WTC11 (cell line): ENCODE measurements at regions not wholly inside any gene's neighbourhood (a gene's known extent, or its start where the extent isn't known, plus 50 kb on each side); places are given as distances from the start of the nearest gene placed in this dataset.

Experiments used
- ATAC-seq: fragments of 200-7000 bp; cut with Tn5 transposase; 2 replicates; pipeline ENCODE4 v1.10.0; 2021; ENCODE audit warnings: mild to moderate bottlenecking, moderate library complexity
- CTCF ChIA-PET: fragments of 300-600 bp; sonication (Branson Sonifier 250); formaldehyde crosslinking; loops from one replicate; lab custom pipeline; 2021; ENCODE audit warnings: antibody characterized with exemption; lab: Charles Lee
- POLR2A ChIA-PET: fragments of 350-600 bp; sonication (Branson Sonifier 250); formaldehyde crosslinking; loops from one replicate; lab custom pipeline; 2021; ENCODE audit warnings: antibody characterized with exemption; lab: Charles Lee
- DNase-seq: peaks from one replicate; pipeline ENCODE4 v3.0.0; 2021; ENCODE audit warnings: low spot score
- H3K27ac Mint-ChIP-seq: 2 replicates; pipeline ENCODE4 v1.8.0; 2021; ENCODE audit warnings: mixed read lengths
- H3K27me3 Mint-ChIP-seq: 2 replicates; pipeline ENCODE4 v1.8.0; 2021; ENCODE audit warnings: low read depth, mild to moderate bottlenecking, moderate library complexity, mixed read lengths
- H3K36me3 Mint-ChIP-seq: 2 replicates; pipeline ENCODE4 v1.8.0; 2021; ENCODE audit warnings: mixed read lengths
- H3K4me1 Mint-ChIP-seq: 2 replicates; pipeline ENCODE4 v1.8.0; 2022; ENCODE audit warnings: mixed read lengths
- H3K4me3 Mint-ChIP-seq: 2 replicates; pipeline ENCODE4 v1.8.0; 2021; ENCODE audit warnings: mild to moderate bottlenecking, moderate library complexity, mixed read lengths
- H3K9me3 Mint-ChIP-seq: 2 replicates; pipeline ENCODE4 v1.8.0; 2021; ENCODE audit warnings: mixed read lengths
- ARID4B ChIP-seq: sonication (generic); formaldehyde crosslinking; IDR thresholded peaks from 2 replicates; pipeline ENCODE4 v1.8.0; 2023; ENCODE audit warnings: missing genetic modification reagents, mild to moderate bottlenecking, borderline replicate concordance
- ATF1 ChIP-seq: sonication (generic); formaldehyde crosslinking; IDR thresholded peaks from 2 replicates; pipeline ENCODE4 v1.8.1; 2023; ENCODE audit warnings: mild to moderate bottlenecking, moderate library complexity, missing genetic modification reagents
- ATF2 ChIP-seq: sonication (generic); formaldehyde crosslinking; IDR thresholded peaks from 2 replicates; pipeline ENCODE4 v1.8.1; 2022; ENCODE audit warnings: low read depth, missing genetic modification reagents, borderline replicate concordance
- ATF6 ChIP-seq: sonication (generic); formaldehyde crosslinking; IDR thresholded peaks from 2 replicates; pipeline ENCODE4 v1.8.1; 2023; ENCODE audit warnings: mild to moderate bottlenecking, missing genetic modification reagents
- CREM ChIP-seq: sonication (generic); formaldehyde crosslinking; IDR thresholded peaks from 2 replicates; pipeline ENCODE4 v1.8.1; 2022; ENCODE audit warnings: mild to moderate bottlenecking, missing genetic modification reagents, moderate library complexity
- FOXJ3 ChIP-seq: sonication (generic); formaldehyde crosslinking; IDR thresholded peaks from 2 replicates; pipeline ENCODE4 v1.9.0; 2021; ENCODE audit warnings: missing genetic modification reagents, mild to moderate bottlenecking, borderline replicate concordance
- FOXP4 ChIP-seq: sonication (generic); formaldehyde crosslinking; IDR thresholded peaks from 2 replicates; pipeline ENCODE4 v1.8.0; 2022; ENCODE audit warnings: mild to moderate bottlenecking, missing genetic modification reagents
- IRF2 ChIP-seq: sonication (generic); formaldehyde crosslinking; IDR thresholded peaks from 2 replicates; pipeline ENCODE4 v1.8.0; 2022; ENCODE audit warnings: low read depth, missing genetic modification reagents, borderline replicate concordance
- MXD4 ChIP-seq: fragments of 250-450 bp; sonication (Bioruptor Pico); IDR thresholded peaks from 2 replicates; pipeline ENCODE4 v1.8.0; 2021; ENCODE audit warnings: mild to moderate bottlenecking, moderate library complexity, borderline replicate concordance
- MYBL2 ChIP-seq: sonication (generic); formaldehyde crosslinking; IDR thresholded peaks from 2 replicates; pipeline ENCODE4 v1.8.1; 2023; ENCODE audit warnings: mild to moderate bottlenecking, moderate library complexity, missing genetic modification reagents
- NFYB ChIP-seq: sonication (generic); formaldehyde crosslinking; conservative IDR thresholded peaks from 2 replicates; pipeline ENCODE4 v1.8.0; 2022; ENCODE audit warnings: low read depth, missing genetic modification reagents
- NR1H2 ChIP-seq: sonication (generic); formaldehyde crosslinking; IDR thresholded peaks from 2 replicates; pipeline ENCODE4 v1.9.0; 2021; ENCODE audit warnings: mild to moderate bottlenecking, moderate library complexity, missing genetic modification reagents
- NR2C2 ChIP-seq: sonication (generic); formaldehyde crosslinking; IDR thresholded peaks from 2 replicates; pipeline ENCODE4 v1.8.0; 2022; ENCODE audit warnings: mild to moderate bottlenecking, missing genetic modification reagents
- TCF7 ChIP-seq: sonication (generic); formaldehyde crosslinking; IDR thresholded peaks from 2 replicates; pipeline ENCODE4 v1.8.0; 2022; ENCODE audit warnings: mild to moderate bottlenecking, low read depth, missing genetic modification reagents, moderate library complexity
- ZMAT4 ChIP-seq: fragments of 250-450 bp; sonication (Bioruptor Pico); IDR thresholded peaks from 2 replicates; pipeline ENCODE4 v1.9.0; 2021; ENCODE audit warnings: mild to moderate bottlenecking
- ZNF138 ChIP-seq: sonication (generic); formaldehyde crosslinking; conservative IDR thresholded peaks from 2 replicates; pipeline ENCODE4 v1.8.1; 2022; ENCODE audit warnings: mild to moderate bottlenecking, moderate library complexity, missing genetic modification reagents
- ZNF396 ChIP-seq: fragments of 250-450 bp; sonication (Bioruptor Pico); IDR thresholded peaks from 2 replicates; pipeline ENCODE4 v1.8.0; 2021; ENCODE audit warnings: mild to moderate bottlenecking, moderate library complexity, borderline replicate concordance
- ZNF416 ChIP-seq: fragments of 250-450 bp; sonication (Bioruptor Pico); IDR thresholded peaks from 2 replicates; pipeline ENCODE4 v1.9.0; 2021; ENCODE audit warnings: mild to moderate bottlenecking, inconsistent platforms
- ZNF512 ChIP-seq: sonication (generic); formaldehyde crosslinking; IDR thresholded peaks from 2 replicates; pipeline ENCODE4 v1.8.1; 2022; ENCODE audit warnings: missing genetic modification reagents, borderline replicate concordance

- peaks cover 16% of the 10 kb centered on the region for H3K36me3 Mint-ChIP-seq
- H3K4me1 Mint-ChIP-seq, result no peaks in the 10 kb centered on the region
- no peak for ATAC-seq
- no peak overlapping the region for H3K27ac Mint-ChIP-seq
- ChIA-PET POLR2A (interaction anchor here (0.7 kb wide), 1 partner anchor 31 kb away, joined by 3 read pairs; no protein-coding TSS in a partner anchor), CTCF (no interaction called here)
- no peak for DNase-seq
- H3K4me3 Mint-ChIP-seq, result no peak overlapping the region
- peaks cover 40% of the 10 kb centered on the region for H3K9me3 Mint-ChIP-seq
- TF ChIP-seq NR1H2 (CRISPR knock-in tag) (no peak), ZNF138 (CRISPR knock-in tag) (no peak), ATF6 (CRISPR knock-in tag) (no peak), MXD4 (CRISPR knock-in tag) (no peak), ZNF512 (CRISPR knock-in tag) (no peak), NFYB (CRISPR knock-in tag) (no peak)
- TF ChIP-seq, all 79 proteins: peak for 0
- H3K27me3 Mint-ChIP-seq, result no peaks in the 10 kb centered on the region
Observed at GRCh38 chr12:116474899-116475298, 84.3 kb upstream of the MAP1LC3B2 start.

GRCh38 chr12:116476227-116476822, 82.9 kb upstream of the MAP1LC3B2 start:
- CTCF ChIA-PET, result no interaction called here
- ATAC-seq (no peak), DNase-seq (no peak)
- POLR2A ChIA-PET, result no interaction called here
- no peaks in the 10 kb centered on the region for H3K4me1 Mint-ChIP-seq
- no peak for TF ChIP-seq ZNF416 (CRISPR knock-in tag)
- TF ChIP-seq TCF7 (CRISPR knock-in tag), result no peak
- TF ChIP-seq ATF2, result no peak
- no peak for TF ChIP-seq ZMAT4 (CRISPR knock-in tag)
- TF ChIP-seq NFYB (CRISPR knock-in tag), result no peak
- TF ChIP-seq ATF1 (CRISPR knock-in tag), result no peak
- H3K27me3 Mint-ChIP-seq, result no peaks in the 10 kb centered on the region
- H3K4me3 Mint-ChIP-seq, result no peak overlapping the region
- H3K36me3 Mint-ChIP-seq, result peaks cover 16% of the 10 kb centered on the region
- peaks cover 40% of the 10 kb centered on the region for H3K9me3 Mint-ChIP-seq
- H3K27ac Mint-ChIP-seq, result no peak overlapping the region

GRCh38 chr12:116478243-116478773, 80.9 kb upstream of the MAP1LC3B2 start:
- Mint-ChIP-seq H3K27ac (no peak overlapping the region), H3K9me3 (peaks cover 33% of the 10 kb centered on the region), H3K4me3 (no peak overlapping the region), H3K4me1 (peaks cover 2% of the 10 kb centered on the region; the same call in 1 of the 2 replicates), H3K36me3 (peaks cover 16% of the 10 kb centered on the region), H3K27me3 (no peaks in the 10 kb centered on the region; the same call in 1 of the 2 replicates)
- ChIA-PET CTCF (no interaction called here), POLR2A (interaction anchor here (0.6 kb wide), 1 partner anchor 28 kb away, joined by 4 read pairs; no protein-coding TSS in a partner anchor)
- TF ChIP-seq MXD4 (CRISPR knock-in tag) (no peak), MYBL2 (CRISPR knock-in tag) (no peak), FOXJ3 (CRISPR knock-in tag) (no peak), ZNF416 (CRISPR knock-in tag) (no peak), FOXP4 (CRISPR knock-in tag) (no peak), ARID4B (CRISPR knock-in tag) (no peak), IRF2 (no peak), ZNF396 (no peak), CREM (no peak), NR2C2 (CRISPR knock-in tag) (no peak)
- DNase-seq (no peak), ATAC-seq (no peak)
